ENCODE measurements at regions not wholly inside any gene's neighbourhood (a gene's known extent, or its start where the extent isn't known, plus 50 kb on each side); places are given as distances from the start of the nearest gene placed in this dataset.

- TF ChIP-seq CTCF (conservative IDR thresholded peaks at IDR 0.05) = no peak
These were observed 87.5 kb upstream of the RCN1 start for GRCh38 chr11:32003335-32003734.

GRCh38 chr11:32002311-32002710 is 88.6 kb upstream of the RCN1 start:
- Mint-ChIP-seq H3K27ac (ENCODE audit: unreplicated experiment) (no peak overlapping the region), H3K4me1 (peaks cover 5% of the 10 kb centered on the region), H3K27me3 (ENCODE audit: low read depth) (peaks cover 27% of the 10 kb centered on the region), H3K4me3 (no peak overlapping the region), H3K36me3 (ENCODE audit: low read depth) (no peaks in the 10 kb centered on the region), H3K9me3 (no peaks in the 10 kb centered on the region)
- no peak for DNase-seq (ENCODE audit: low read depth, low spot score)
- no peak for TF ChIP-seq CTCF (conservative IDR thresholded peaks at IDR 0.05)

More at GRCh38 chr11:32003335-32003734, 87.5 kb upstream of the RCN1 start:
- H3K27ac Mint-ChIP-seq (ENCODE audit: unreplicated experiment) = no peak overlapping the region
- H3K36me3 Mint-ChIP-seq (ENCODE audit: low read depth) = no peaks in the 10 kb centered on the region
- no peaks in the 10 kb centered on the region for H3K9me3 Mint-ChIP-seq
- H3K27me3 Mint-ChIP-seq (ENCODE audit: low read depth) = peaks cover 18% of the 10 kb centered on the region
- no peak for DNase-seq (ENCODE audit: low read depth, low spot score)
- H3K4me3 Mint-ChIP-seq = no peak overlapping the region
- H3K4me1 Mint-ChIP-seq = peaks cover 5% of the 10 kb centered on the region

GRCh38 chr11:31997955-31998354 is 92.9 kb upstream of the RCN1 start:
- peaks cover 43% of the 10 kb centered on the region for H3K27me3 Mint-ChIP-seq (ENCODE audit: low read depth)
- no peak for DNase-seq (ENCODE audit: low read depth, low spot score)

GRCh38 chr11:31996159-31996881 is 94.6 kb upstream of the RCN1 start:
- no peaks in the 10 kb centered on the region for H3K36me3 Mint-ChIP-seq (ENCODE audit: low read depth)
- H3K9me3 Mint-ChIP-seq = no peaks in the 10 kb centered on the region
- H3K27ac Mint-ChIP-seq (ENCODE audit: unreplicated experiment) = no peak overlapping the region
- DNase-seq (ENCODE audit: low read depth, low spot score) = no peak
- no peak overlapping the region for H3K4me3 Mint-ChIP-seq
- no peaks in the 10 kb centered on the region for H3K4me1 Mint-ChIP-seq
- no peak for TF ChIP-seq CTCF (conservative IDR thresholded peaks at IDR 0.05)
- H3K27me3 Mint-ChIP-seq (ENCODE audit: low read depth) = peaks cover 34% of the 10 kb centered on the region

More at GRCh38 chr11:31997955-31998354, 92.9 kb upstream of the RCN1 start:
- Mint-ChIP-seq H3K36me3 (ENCODE audit: low read depth) (no peaks in the 10 kb centered on the region), H3K9me3 (no peaks in the 10 kb centered on the region), H3K4me3 (no peak overlapping the region), H3K4me1 (no peaks in the 10 kb centered on the region), H3K27ac (ENCODE audit: unreplicated experiment) (no peak overlapping the region)
- no peak for TF ChIP-seq CTCF (conservative IDR thresholded peaks at IDR 0.05)

- peaks cover 39% of the 10 kb centered on the region for H3K27me3 Mint-ChIP-seq (ENCODE audit: low read depth)
- DNase-seq (ENCODE audit: low read depth, low spot score) = no peak
- no peak overlapping the region for H3K27ac Mint-ChIP-seq (ENCODE audit: unreplicated experiment)
- no peaks in the 10 kb centered on the region for H3K4me1 Mint-ChIP-seq
- no peak for TF ChIP-seq CTCF (conservative IDR thresholded peaks at IDR 0.05)
- H3K36me3 Mint-ChIP-seq (ENCODE audit: low read depth) = no peaks in the 10 kb centered on the region
- H3K4me3 Mint-ChIP-seq = no peak overlapping the region
- no peaks in the 10 kb centered on the region for H3K9me3 Mint-ChIP-seq
These were observed 95.3 kb upstream of the RCN1 start for GRCh38 chr11:31995525-31996094.

Data from neural crest cell (in vitro differentiated cells).